HFF-Myc (cell line): ENCODE measurements at regions not wholly inside any gene's neighbourhood (a gene's known extent, or its start where the extent isn't known, plus 50 kb on each side); places are given as distances from the start of the nearest gene placed in this dataset.

Experiments used
- DNase-seq: peaks from one replicate; pipeline ENCODE4 v3.0.0-alpha.2; 2011; ENCODE audit warnings: low read depth; ENCODE audit errors: extremely low read depth
- H3K4me3 ChIP-seq: replicated peaks from 2 replicates; pipeline ENCODE4 v1.5.1; 2011; ENCODE audit warnings: low read depth, mild to moderate bottlenecking, control low read depth, low read length
- TF ChIP-seq, protein P1 (sequence below): IDR thresholded peaks from 2 replicates; pipeline ENCODE4 v1.5.1; 2012; ENCODE audit warnings: mild to moderate bottlenecking, low read depth, low read length, control low read depth; ENCODE audit errors: missing control alignments

DNA sequence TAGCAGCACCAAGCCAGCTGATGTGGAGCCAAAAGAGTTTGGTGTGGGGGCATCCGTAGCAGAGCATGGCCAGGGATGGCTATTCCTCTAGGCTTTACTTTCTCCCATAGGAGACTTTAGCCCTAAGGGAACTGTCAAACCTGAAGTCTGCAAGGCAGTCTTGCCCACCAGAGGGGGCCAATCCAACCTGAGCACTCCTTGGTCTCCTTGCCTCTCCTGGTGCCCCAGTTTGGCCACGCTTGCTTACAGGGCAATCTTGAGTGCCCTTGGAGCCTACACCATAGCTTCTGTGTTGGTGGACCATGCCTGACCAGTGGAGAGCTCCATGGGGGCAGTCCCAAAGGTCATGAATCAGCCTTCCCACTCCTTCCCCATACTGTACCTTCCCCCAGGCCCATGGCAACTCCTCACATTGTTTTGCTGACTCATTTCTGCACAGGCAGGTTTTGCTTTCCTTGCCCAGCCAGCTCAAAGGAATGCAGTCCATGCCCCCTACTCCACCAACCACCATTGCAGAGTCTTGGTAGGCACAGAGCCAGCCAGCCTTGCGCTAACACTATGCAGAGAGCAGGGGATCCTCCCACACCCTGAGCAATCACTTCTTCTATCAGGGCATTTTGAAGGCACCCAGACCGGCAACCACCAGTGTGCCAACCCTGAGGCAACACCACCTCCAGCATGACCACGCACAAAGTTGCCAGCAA is 1421.2 kb upstream of the RAG2 start:
- DNase-seq: no peak
- no peak overlapping the region for H3K4me3 ChIP-seq
- TF ChIP-seq, protein P1, sequence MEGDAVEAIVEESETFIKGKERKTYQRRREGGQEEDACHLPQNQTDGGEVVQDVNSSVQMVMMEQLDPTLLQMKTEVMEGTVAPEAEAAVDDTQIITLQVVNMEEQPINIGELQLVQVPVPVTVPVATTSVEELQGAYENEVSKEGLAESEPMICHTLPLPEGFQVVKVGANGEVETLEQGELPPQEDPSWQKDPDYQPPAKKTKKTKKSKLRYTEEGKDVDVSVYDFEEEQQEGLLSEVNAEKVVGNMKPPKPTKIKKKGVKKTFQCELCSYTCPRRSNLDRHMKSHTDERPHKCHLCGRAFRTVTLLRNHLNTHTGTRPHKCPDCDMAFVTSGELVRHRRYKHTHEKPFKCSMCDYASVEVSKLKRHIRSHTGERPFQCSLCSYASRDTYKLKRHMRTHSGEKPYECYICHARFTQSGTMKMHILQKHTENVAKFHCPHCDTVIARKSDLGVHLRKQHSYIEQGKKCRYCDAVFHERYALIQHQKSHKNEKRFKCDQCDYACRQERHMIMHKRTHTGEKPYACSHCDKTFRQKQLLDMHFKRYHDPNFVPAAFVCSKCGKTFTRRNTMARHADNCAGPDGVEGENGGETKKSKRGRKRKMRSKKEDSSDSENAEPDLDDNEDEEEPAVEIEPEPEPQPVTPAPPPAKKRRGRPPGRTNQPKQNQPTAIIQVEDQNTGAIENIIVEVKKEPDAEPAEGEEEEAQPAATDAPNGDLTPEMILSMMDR: no peak

DNA sequence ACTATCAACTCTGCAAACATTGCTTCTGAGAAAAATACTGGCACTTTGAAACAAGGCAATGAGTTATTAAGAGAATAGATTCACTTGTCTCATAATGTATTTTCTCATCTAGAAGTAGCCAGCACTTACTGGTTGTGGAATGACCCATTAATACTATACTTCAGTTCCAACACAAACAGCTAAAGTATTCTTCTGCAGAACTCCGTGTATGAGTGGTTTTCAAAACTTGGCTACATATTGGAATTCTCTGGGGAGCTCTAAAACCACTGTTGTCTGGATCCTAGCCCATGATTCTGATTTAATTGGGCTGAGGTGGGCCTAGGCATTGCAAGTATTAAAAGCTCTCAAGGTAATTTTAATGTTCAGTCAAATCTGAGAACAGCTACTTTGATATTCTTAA is 1416.4 kb upstream of the RAG2 start:
- TF ChIP-seq, protein P1: no peak
- H3K4me3 ChIP-seq: no peak overlapping the region
- DNase-seq: no peak

DNA sequence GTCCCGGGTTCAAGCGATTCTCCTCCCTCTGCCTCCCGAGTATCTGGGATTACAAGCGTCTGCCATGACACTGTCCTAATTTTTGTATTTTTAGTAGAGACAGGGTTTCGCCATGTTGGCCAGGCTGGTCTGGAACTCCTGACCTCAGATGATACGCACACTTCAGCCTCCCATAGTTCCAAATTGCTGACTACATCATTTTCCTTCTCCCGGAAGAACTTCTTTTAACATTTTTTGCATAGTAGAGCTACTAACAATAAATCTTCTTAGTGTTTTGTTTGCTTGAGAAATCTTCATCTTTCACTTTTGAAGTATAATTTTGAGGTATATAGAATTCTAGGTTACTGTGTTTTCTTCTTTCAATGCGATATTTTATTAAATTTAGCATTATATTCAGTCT is 1415.1 kb upstream of the RAG2 start:
- TF ChIP-seq, protein P1: no peak
- H3K4me3 ChIP-seq: no peak overlapping the region

DNA sequence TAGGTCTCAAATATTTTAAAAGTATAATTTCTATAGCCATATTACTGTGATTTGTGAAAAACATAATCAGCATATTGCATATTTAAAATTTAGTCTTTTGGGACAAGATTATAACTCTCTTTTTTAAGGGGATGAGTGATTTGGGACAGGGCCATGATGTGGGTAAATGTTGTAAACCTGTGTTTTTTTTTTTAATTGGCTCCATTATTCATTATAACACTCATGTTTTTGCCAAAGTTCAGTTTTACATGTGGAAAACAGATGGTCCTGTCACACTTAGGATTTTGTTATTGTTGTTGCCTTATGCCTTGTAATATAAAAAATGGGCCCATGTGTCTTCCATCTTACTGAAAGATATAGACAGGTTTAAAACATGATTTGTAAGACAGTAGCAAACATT is 1413.5 kb upstream of the RAG2 start:
- DNase-seq: no peak
- TF ChIP-seq, protein P1: no peak
- no peak overlapping the region for H3K4me3 ChIP-seq

More for the DNA sequence above, 1415.1 kb upstream of the RAG2 start:
- DNase-seq: no peak

DNA sequence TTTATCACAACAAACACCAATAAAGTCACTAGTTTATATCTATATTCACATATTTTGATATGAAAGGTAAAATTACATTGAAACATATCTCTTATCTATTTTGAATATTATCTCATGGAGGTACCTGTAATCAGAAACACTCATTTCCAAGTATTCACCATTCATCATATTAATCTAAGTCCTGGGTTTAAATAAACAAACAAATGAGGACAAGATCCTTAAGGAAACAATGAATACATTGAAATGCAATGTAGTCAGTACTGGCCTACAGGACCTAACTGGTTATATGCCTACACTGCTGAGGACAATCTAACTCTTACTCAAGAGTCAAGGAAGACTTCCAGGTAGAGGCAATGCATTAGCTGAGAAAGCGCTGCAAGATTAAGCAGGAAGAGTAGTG is 1411.9 kb upstream of the RAG2 start:
- no peak overlapping the region for H3K4me3 ChIP-seq
- TF ChIP-seq, protein P1: no peak
- no peak for DNase-seq

DNA sequence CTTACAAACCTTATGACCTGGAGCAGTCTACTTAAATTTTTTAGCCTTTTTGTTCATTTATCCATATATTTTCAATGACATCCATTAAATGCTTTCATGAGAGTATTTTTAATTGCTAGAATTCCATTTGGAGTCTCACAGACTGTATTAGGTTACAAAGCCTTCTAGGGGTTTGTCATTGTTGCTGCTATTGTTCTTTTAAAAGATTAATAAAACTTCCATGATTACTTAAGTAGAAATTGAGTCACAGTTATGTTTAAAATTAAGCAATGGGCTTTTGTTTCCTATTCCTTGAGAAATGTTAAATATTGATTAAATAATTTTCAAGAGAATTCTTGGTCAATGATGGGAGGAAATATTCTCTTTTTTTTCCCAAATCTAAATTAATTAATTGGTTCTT is 1408.4 kb upstream of the RAG2 start:
- TF ChIP-seq, protein P1: no peak
- no peak for DNase-seq
- no peak overlapping the region for H3K4me3 ChIP-seq

DNA sequence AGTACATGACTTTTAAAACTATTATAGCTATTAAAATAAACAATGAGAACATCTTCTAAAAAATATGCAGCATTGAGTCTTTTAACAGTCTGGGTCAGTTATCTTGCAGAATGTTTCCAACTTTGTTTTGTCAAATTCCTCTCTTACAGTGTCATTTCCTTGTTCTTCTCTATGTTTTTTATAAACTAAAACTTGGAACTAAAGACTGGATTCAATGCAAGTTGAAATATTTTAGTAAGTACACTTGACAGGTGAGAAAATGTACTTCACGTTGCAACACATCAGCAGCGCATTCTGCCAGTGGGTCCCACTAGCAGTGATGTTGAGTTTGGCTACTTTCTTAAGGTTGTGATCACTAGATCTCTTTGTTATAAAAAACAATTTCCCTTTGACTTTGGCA is 1407.6 kb upstream of the RAG2 start:
- TF ChIP-seq, protein P1: no peak
- no peak overlapping the region for H3K4me3 ChIP-seq
- DNase-seq: no peak
